SK-N-SH treated with all-trans-retinoic acid at 6 μM for 48 hours (cell line): ENCODE measurements at regions not wholly inside any gene's neighbourhood (a gene's known extent, or its start where the extent isn't known, plus 50 kb on each side); places are given as distances from the start of the nearest gene placed in this dataset.
"Not testable (repeated sequence)": the region's sequence is repeated elsewhere in the genome, so short reads cannot be mapped to it uniquely, and the experiment has no call there.

Experiments
- ARNTL ChIP-seq: fragments of 450-650 bp; formaldehyde crosslinking; IDR thresholded peaks from 2 replicates; pipeline ENCODE4 v1.5.0; 2020; ENCODE audit warnings: low read depth, mild to moderate bottlenecking, moderate library complexity, borderline replicate concordance
- CSDC2 ChIP-seq: fragments of 250-450 bp; sonication (Bioruptor Pico); IDR thresholded peaks from 2 replicates; pipeline ENCODE4 v1.5.0; 2020; ENCODE audit warnings: mild to moderate bottlenecking, moderate library complexity
- GLIS3 ChIP-seq: fragments of 250-450 bp; sonication (Bioruptor Pico); IDR thresholded peaks from 2 replicates; pipeline ENCODE4 v1.5.0; 2020; ENCODE audit warnings: mild to moderate bottlenecking, moderate library complexity
- TF ChIP-seq, protein P1 (sequence below): fragments of 250-450 bp; sonication (Bioruptor Pico); IDR thresholded peaks from 2 replicates; pipeline ENCODE4 v1.8.0; 2020; ENCODE audit warnings: mild to moderate bottlenecking, moderate library complexity, borderline replicate concordance

DNA sequence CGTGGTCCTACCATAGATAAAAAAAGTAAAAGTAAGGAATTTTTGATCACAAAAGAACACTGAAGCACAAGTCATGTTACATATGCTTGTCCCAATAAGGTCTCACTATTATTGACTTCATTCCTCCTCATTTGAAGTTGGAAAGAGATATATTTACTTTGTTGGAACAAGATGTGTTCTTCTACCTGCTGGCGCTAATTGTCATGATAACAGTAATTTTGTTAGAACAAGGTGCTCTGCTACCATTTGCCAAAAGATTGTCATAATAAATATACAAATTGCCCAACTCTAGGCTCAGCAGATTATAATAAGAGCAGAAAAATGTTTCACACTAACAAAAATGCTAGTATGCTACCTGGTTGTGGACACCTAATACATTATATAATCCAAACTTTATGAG, 77.0 kb downstream of the CCDC74A start:
- TF ChIP-seq GLIS3 (CRISPR knock-in tag); CSDC2; ARNTL: not testable (repeated sequence)
- TF ChIP-seq, protein P1, sequence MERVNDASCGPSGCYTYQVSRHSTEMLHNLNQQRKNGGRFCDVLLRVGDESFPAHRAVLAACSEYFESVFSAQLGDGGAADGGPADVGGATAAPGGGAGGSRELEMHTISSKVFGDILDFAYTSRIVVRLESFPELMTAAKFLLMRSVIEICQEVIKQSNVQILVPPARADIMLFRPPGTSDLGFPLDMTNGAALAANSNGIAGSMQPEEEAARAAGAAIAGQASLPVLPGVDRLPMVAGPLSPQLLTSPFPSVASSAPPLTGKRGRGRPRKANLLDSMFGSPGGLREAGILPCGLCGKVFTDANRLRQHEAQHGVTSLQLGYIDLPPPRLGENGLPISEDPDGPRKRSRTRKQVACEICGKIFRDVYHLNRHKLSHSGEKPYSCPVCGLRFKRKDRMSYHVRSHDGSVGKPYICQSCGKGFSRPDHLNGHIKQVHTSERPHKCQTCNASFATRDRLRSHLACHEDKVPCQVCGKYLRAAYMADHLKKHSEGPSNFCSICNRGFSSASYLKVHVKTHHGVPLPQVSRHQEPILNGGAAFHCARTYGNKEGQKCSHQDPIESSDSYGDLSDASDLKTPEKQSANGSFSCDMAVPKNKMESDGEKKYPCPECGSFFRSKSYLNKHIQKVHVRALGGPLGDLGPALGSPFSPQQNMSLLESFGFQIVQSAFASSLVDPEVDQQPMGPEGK, result not testable (repeated sequence)
